Astrocyte of the hippocampus (primary cell): ENCODE measurements at regions not wholly inside any gene's neighbourhood (a gene's known extent, or its start where the extent isn't known, plus 50 kb on each side); places are given as distances from the start of the nearest gene placed in this dataset.
A peak's percentile ranks its signal among the peaks of the same experiment; 100 is the strongest.

Source experiments
- DNase-seq: peaks from one replicate; pipeline ENCODE4 v3.0.0; 2011; ENCODE audit warnings: low read depth, low spot score

GRCh38 chr10:3241274-3241921 lies 68.8 kb upstream of the PITRM1 start:
- peak; percentile 84 for DNase-seq

DNA sequence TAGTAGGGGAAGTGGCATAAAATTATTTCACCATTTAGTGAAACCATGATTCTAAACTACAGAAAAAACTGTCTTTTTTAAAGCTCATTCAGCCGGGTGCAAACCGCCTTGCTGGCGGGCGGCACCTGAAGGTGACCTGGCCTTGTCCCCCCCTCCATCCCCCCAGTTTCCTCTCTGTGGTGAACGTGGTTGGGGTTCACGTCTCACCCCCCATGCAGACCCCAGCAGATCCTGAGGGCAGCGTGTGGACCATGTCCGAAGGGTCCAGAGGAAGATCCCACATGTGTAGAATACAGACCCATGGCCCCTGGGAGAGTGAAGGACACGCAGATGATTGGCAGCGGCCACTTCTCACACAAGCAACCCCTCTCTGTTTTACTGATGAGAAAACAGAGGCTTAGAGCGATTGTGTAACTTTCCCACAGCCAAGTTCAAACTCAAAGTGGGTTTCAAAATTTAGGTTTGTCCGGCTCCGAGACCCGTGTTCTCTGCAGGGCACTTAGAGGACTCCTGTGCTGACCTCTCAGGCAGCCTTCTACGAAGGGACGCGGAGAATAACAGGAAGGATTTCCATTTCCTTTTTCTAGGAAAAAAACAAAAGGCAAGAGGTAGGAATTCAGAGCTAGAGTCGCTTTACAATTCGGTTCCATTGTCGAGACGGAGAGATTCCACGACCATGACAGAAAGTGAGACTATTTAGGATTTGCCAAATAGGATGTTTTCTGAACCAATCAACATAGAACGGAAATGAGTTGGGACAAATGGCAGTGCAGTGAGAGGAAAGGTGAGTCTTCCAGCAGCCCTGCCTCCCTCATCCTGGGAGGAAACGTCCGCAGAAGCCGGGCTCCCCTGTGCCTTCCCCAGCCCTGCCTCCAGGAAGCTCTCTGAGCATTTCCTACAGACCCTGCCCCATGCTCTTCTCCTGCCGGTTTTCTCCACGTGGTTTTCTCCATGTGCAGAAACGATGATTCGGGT lies 67.6 kb upstream of the PITRM1 start:
- DNase-seq, result no peak

DNA sequence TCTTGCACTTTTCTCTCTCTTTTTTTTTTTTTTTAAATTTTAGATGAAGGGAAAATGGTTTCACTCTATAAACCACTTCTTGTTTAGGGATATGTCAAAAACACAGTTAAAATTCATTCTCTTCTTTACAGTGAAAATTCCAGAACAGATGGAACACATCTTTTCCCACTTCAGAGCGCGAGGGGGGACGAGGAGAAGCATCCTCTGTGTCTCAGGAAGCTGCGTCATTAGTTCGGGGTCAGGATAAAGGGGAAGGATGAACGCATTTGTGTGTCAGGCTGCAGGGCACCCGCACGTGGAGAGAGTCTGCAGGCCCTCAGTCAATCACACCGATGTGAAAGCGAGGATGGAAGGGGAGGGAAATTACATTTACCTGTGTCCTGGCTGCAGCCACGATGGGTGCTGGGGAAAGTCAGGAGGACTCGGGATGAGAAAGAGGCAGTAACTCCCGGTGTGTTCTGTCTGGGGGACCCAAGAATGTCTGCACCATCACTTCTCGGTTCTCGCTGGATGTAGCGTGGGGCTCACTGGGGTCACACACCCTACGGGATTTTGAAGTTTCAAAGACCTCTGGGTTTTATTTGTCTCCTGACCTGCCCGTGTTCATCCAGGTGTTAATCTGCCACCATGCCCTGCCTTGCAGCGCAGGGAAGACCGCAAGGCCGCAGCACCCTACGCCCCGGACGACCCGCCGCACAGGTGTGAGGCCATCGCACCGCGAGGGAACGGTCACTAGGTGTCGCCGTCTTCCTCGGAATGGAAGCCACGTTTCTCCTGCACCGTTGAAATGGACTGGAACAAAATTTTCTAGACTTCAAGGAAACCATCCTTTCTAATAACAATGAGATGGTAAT lies 66.7 kb upstream of the PITRM1 start:
- peak; percentile 90 for DNase-seq

GRCh38 chr10:3238115-3238871 lies 65.7 kb upstream of the PITRM1 start:
- no peak for DNase-seq

DNA sequence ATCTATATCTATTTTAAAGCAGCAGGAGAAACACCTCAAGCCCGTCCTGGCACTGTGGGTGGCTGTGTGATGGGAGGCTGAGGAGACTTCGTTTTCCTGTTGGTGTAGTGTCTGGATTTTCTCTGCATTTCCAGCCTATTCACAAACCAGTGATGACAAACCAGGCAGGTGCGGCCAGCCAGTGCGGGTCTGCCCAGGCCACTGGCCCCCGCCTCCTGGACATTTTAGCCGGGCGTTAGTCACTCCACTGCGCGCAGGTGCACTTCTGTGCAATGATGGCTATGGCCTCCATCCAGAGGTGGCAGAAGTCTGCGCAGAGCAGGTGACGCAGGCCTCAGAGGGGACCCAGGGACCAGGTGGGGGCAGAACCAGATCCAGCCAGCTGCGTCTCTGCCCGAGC lies 64.9 kb upstream of the PITRM1 start:
- no peak for DNase-seq

DNA sequence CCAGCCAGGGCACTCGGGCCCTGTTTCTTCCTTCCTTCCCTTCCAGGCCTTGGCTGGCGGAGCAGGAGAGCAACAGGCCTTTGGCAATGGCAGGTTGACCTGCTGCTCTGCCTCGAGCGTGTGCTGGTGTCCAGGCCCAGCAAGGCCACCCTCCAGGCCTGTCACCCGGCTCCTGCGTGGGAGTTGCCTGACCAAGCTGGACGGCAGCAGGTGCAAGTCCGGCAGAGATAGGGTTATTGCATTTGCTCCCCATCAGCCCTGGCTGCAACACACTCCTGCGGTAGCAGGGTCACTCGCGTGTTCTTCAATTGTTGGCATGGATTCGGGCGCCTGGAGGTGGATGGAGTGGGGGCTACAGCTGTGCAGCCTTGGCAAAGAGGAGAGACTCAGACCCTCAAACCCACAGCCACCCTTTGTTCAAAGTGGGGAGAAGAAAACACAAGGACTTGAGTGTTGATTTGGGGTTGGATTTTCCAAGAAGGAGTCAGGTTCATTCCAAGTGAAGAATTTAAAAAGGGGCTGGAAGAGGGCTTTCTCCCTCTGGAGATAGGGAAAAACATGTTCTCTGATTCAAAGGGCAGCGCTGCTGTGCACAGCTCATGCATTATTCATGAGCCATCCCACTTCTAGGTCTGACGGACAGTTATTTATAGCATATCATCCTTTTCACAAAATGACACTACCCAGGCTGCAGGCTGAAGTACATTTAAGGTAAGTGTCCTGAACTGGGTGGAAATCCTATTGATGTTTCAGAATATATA lies 64.2 kb upstream of the PITRM1 start:
- DNase-seq, result peak; percentile 51

- no peak for DNase-seq
Observed at GRCh38 chr10:3235996-3236510, 63.5 kb upstream of the PITRM1 start.

- DNase-seq, result no peak
Observed at GRCh38 chr10:3235395-3235794, 62.8 kb upstream of the PITRM1 start.

GRCh38 chr10:3233486-3233990 lies 61.0 kb upstream of the PITRM1 start:
- DNase-seq, result no peak

- DNase-seq, result no peak
Observed at GRCh38 chr10:3231951-3232730, 59.6 kb upstream of the PITRM1 start.

DNA sequence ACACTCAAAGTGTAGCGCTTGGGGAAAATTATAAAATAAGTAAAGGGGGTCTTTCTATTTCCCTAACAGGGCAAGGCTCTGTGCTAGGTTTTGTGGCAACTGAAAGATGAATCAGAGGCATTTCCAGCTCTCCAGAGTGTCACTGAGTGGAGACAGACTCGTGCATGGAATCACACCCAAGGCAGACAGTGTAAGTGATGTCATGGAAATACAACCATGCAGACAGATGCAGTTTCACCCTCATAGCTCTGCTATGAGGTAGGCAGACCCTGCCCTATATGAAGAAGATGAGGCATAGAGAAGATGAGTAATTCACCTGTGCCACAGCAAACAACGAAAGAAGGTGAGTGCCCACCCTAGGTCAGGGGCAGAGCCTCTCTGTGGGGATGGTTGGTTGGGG lies 57.2 kb upstream of the PITRM1 start:
- DNase-seq, result no peak

DNA sequence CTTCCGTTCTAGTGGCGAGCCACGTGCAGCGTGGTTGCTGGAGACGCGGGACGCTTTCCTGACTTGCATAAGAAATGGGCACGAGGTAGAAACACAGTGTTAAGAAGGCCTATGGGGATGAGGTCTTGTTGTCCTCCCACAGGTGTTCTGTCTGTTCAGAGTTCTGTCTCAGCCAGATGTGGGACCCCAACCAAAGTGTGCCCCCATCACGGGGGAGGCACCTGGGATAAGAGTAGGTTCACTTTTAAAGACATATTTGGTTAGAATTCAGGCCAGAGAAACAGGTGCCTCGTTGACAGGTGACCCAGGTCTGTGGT lies 56.0 kb upstream of the PITRM1 start:
- no peak for DNase-seq

- DNase-seq, result peak; percentile 82
Observed at GRCh38 chr10:3226960-3227744, 54.6 kb upstream of the PITRM1 start.

GRCh38 chr10:3225561-3225960 lies 53.0 kb upstream of the PITRM1 start:
- DNase-seq, result peak; percentile 65

DNA sequence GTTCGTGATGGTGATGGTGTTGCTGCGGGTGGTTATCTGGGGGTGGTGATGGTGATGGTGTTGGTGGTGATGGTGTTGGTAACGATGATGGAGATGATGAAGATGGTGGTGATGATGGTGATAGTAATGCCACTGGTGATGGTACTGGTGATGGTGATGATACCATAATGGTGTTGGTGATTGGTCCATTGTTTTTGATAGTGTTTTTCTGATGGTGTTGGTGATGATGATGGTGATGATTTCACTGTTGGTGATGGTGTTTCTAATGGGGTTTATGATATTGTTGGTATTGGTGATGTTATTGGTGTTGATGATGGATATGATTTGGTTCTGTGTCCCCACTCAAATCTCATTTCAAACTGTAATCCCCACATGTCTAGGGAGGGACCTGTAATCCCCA lies 51.7 kb upstream of the PITRM1 start:
- no peak for DNase-seq

DNA sequence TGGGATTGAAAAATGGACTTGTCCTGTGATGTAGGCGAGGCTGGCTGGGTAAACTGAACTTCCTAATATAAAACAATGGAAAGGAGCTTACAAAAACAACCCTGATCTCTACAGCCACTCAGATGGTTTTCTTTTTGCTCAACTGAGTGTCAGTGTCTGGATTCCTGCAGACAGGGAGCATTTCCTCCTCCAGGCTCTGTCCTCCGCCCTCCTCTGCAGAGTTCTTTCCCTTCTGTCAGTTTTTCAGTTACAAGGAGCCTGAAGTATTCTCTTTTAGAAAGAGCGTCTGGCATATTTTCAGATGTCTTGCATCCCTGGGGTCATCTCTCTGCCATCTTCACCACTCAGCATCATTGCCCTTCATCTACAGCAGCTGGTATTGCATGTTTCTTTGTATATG lies 50.0 kb upstream of the PITRM1 start:
- DNase-seq, result no peak
